ENCODE measurements at regions not wholly inside any gene's neighbourhood (a gene's known extent, or its start where the extent isn't known, plus 50 kb on each side); places are given as distances from the start of the nearest gene placed in this dataset.
"Not testable (repeated sequence)": the region's sequence is repeated elsewhere in the genome, so short reads cannot be mapped to it uniquely, and the experiment has no call there.

DNA sequence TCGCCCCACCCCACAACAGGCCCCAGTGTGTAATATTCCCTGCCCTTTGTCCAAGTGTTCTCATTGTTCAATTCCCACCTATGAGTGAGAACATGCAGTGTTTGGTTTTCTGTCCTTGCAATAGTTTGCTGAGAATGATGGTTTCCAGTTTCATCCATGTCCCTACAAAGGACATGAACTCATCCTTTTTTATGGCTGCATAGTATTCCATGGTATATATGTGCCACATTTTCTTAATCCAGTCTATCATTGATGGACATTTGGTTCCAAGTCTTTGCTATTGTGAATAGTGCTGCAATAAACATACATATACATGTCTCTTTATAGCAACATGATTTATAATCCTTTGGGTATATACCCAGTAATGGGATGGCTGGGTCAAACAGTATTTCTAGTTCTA is 132.7 kb downstream of the SNX10 start:
- not testable (repeated sequence) for DNase-seq (ENCODE audit: extremely low read depth, low read depth)

GRCh38 chr7:26425655-26426054 is 134.0 kb downstream of the SNX10 start:
- TF ChIP-seq, protein P1, sequence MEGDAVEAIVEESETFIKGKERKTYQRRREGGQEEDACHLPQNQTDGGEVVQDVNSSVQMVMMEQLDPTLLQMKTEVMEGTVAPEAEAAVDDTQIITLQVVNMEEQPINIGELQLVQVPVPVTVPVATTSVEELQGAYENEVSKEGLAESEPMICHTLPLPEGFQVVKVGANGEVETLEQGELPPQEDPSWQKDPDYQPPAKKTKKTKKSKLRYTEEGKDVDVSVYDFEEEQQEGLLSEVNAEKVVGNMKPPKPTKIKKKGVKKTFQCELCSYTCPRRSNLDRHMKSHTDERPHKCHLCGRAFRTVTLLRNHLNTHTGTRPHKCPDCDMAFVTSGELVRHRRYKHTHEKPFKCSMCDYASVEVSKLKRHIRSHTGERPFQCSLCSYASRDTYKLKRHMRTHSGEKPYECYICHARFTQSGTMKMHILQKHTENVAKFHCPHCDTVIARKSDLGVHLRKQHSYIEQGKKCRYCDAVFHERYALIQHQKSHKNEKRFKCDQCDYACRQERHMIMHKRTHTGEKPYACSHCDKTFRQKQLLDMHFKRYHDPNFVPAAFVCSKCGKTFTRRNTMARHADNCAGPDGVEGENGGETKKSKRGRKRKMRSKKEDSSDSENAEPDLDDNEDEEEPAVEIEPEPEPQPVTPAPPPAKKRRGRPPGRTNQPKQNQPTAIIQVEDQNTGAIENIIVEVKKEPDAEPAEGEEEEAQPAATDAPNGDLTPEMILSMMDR (IDR thresholded peaks at IDR 0.05; ENCODE audit: low read depth, low read length) = no peak
- DNase-seq (ENCODE audit: extremely low read depth, low read depth) = no peak

DNA sequence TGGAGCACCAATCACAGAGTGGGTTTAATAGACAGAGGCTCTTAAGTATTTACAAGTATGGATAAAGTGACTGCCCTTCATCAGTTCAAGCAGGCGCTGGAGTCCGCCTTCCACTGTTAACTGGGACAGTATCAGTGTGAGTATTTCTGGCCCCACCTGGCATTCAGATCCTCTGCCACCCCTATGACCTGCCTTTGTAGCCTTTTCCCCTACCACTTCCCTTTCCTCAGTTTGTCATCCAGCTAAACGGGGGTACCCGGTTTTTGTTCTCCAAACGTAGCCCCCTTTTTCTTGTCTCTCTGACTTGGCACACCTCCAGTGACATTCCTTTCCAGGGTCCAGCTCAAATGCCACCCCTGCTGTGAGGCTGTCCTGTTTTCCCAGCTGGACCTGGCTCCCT is 134.4 kb downstream of the SNX10 start:
- DNase-seq (ENCODE audit: extremely low read depth, low read depth) = no peak
- TF ChIP-seq, protein P1 (IDR thresholded peaks at IDR 0.05; ENCODE audit: low read depth, low read length) = no peak

GRCh38 chr7:26428571-26428970 is 136.9 kb downstream of the SNX10 start:
- TF ChIP-seq, protein P1 (IDR thresholded peaks at IDR 0.05; ENCODE audit: low read depth, low read length) = no peak
- DNase-seq (ENCODE audit: extremely low read depth, low read depth) = no peak

GRCh38 chr7:26429168-26429567 is 137.5 kb downstream of the SNX10 start:
- no peak for DNase-seq (ENCODE audit: extremely low read depth, low read depth)

DNA sequence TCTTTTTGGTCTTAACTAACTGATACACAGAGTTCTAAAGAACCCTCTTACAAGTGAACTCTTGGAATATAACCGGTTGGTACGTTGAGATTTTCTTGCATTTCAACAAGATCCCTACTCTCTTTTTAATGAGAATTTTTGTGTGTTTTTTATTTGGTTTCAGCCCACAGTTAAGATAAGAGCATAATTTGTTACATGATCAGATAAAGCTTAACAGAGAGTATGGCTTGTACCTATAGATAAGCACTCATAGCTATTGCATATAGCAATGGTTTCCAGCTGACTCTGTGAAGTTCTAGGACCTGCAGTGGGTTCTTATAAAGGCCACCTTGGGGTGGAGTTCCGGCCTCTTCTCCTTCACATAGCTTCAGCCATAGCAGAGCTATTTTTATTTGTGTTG is 143.3 kb downstream of the SNX10 start:
- DNase-seq (ENCODE audit: extremely low read depth, low read depth) = no peak
- TF ChIP-seq, protein P1 (IDR thresholded peaks at IDR 0.05; ENCODE audit: low read depth, low read length) = no peak

More at GRCh38 chr7:26429168-26429567, 137.5 kb downstream of the SNX10 start:
- TF ChIP-seq, protein P1 (IDR thresholded peaks at IDR 0.05; ENCODE audit: low read depth, low read length) = no peak

GRCh38 chr7:26437003-26437532 is 145.4 kb downstream of the SNX10 start:
- TF ChIP-seq, protein P1 (IDR thresholded peaks at IDR 0.05; ENCODE audit: low read depth, low read length) = no peak

DNA sequence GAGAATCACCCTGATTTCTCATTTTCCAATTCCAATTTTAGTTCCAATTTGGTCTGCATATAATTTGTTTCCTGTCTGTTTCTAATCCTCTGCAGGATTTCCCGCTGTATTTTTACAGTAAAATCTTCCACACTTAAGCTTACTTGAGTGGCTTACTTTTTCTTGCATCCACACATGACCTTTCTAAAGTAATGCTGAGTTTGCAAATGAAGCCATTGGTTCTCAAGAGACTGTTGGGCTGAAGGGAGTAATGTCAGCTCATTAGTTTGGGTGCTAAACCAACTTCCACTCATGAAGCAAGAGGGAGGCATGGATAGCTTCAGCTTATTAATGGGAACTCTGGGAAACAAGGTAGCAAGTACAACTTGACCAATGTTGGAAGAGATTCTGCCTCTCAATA is 146.4 kb downstream of the SNX10 start:
- TF ChIP-seq, protein P1 (IDR thresholded peaks at IDR 0.05; ENCODE audit: low read depth, low read length) = no peak
- DNase-seq (ENCODE audit: extremely low read depth, low read depth) = no peak

More at GRCh38 chr7:26437003-26437532, 145.4 kb downstream of the SNX10 start:
- no peak for DNase-seq (ENCODE audit: extremely low read depth, low read depth)
